HepG2 (cell line): ENCODE measurements at regions not wholly inside any gene's neighbourhood (a gene's known extent, or its start where the extent isn't known, plus 50 kb on each side); places are given as distances from the start of the nearest gene placed in this dataset.

ENCODE experiments used
- ATAC-seq: fragments of 200-7000 bp; cut with Tn5 transposase; 3 replicates; pipeline ENCODE4 v1.9.1; 2020; ENCODE audit warnings: mild to moderate bottlenecking, moderate library complexity
- BruUV-seq: library from RNA; stranded (reverse); fragments of 400-500 nt; replicated peaks from 2 replicates; lab custom pipeline; 2021; lab: Mats Ljungman, UMichigan
- CTCF ChIA-PET: fragments of 300-600 bp; formaldehyde crosslinking; extraction: SDS; loops from one replicate; lab custom pipeline; 2021; ENCODE audit warnings: low total read pairs, inconsistent platforms, low intra/inter-chr PET ratio; lab: Yijun Ruan, JAX
- POLR2A ChIA-PET: fragments of 350-600 bp; sonication (Branson Sonifier 250); formaldehyde crosslinking; loops from one replicate; lab custom pipeline; 2020; ENCODE audit warnings: antibody characterized with exemption, inconsistent platforms; lab: Yijun Ruan, JAX
- DNase-seq: peaks from one replicate; pipeline ENCODE4 v3.0.0-alpha.2; 2015; ENCODE audit warnings: low spot score
- FAIRE-seq: peaks from 3 replicates; lab custom pipeline; 2011; peaks lifted over from hg19 to GRCh38; lab: Jason Lieb, UNC
- H2AFZ ChIP-seq: one replicate; pipeline ENCODE4 v1.6.1; 2011; ENCODE audit warnings: low read length, inconsistent platforms
- H3K27ac ChIP-seq: fragments of 300-600 bp; 3 replicates; pipeline ENCODE4 v1.8.0; 2011; ENCODE audit warnings: mixed run types, mild to moderate bottlenecking, mixed read lengths, low read length, inconsistent platforms; ENCODE audit not compliant: insufficient read depth; ENCODE audit errors: extremely low read length
- H3K27me3 ChIP-seq, 2 experiments: fragments of 200-600 bp in 1 of 2; 2 replicates in 1 of 2; 3 replicates in 1 of 2; pipeline versions ENCODE4 v1.6.0 to v1.8.0; 2011; ENCODE audit warnings: low read length in 2 of 2, mild to moderate bottlenecking in 2 of 2, moderate library complexity in 2 of 2, inconsistent platforms in 1 of 2; ENCODE audit not compliant: insufficient read depth in 2 of 2, control insufficient read depth in 1 of 2
- H3K36me3 ChIP-seq, 2 experiments: fragments of 200-600 bp in 1 of 2; replicated peaks in 1 of 2; 2 replicates in 1 of 2; 3 replicates in 1 of 2; pipeline versions ENCODE4 v1.5.1 to v1.8.0; 2011; ENCODE audit warnings: low read length in 2 of 2, inconsistent platforms in 1 of 2; ENCODE audit not compliant: insufficient read depth in 2 of 2, control insufficient read depth in 1 of 2
- H3K4me1 ChIP-seq: 2 replicates; pipeline ENCODE4 v1.5.1; 2012; ENCODE audit warnings: low read length, inconsistent platforms; ENCODE audit not compliant: insufficient read depth
- H3K4me2 ChIP-seq: 2 replicates; pipeline ENCODE4 v1.6.0; 2011; ENCODE audit warnings: low read depth, low read length, inconsistent platforms
- H3K4me3 ChIP-seq, 3 experiments: fragments of 200-600 bp in 1 of 3; sonication (generic), shearing (Covaris generic) in 1 of 3; replicated peaks in 1 of 3; 2 replicates each; pipeline ENCODE4 v1.5.1; 2011 to 2016; ENCODE audit warnings: low read length in 3 of 3, inconsistent platforms in 2 of 3, low read depth in 2 of 3, mild to moderate bottlenecking in 2 of 3, control low read depth in 1 of 3, mixed read lengths in 1 of 3; ENCODE audit not compliant: insufficient read depth in 1 of 3
- H3K79me2 ChIP-seq: one replicate; pipeline ENCODE4 v1.6.1; 2011; ENCODE audit warnings: low read length, inconsistent platforms; ENCODE audit not compliant: insufficient read depth
- H3K9ac ChIP-seq: 2 replicates; pipeline ENCODE4 v1.6.0; 2011; ENCODE audit warnings: mild to moderate bottlenecking, low read depth, low read length, inconsistent platforms; ENCODE audit not compliant: insufficient read depth
- H3K9me3 ChIP-seq: 2 replicates; pipeline ENCODE4 v1.5.1; 2012; ENCODE audit warnings: mild to moderate bottlenecking, low read length
- H4K20me1 ChIP-seq: 2 replicates; pipeline ENCODE4 v1.6.0; 2011; ENCODE audit warnings: inconsistent platforms, mild to moderate bottlenecking, low read length, moderate library complexity; ENCODE audit not compliant: insufficient read depth
- CBX1 ChIP-seq: IDR thresholded peaks from one replicate; pipeline ENCODE4 v1.6.1; 2016; ENCODE audit warnings: antibody characterized with exemption, low read depth
- CEBPB ChIP-seq: IDR thresholded peaks from 2 replicates; pipeline ENCODE4 v1.6.1; 2011; ENCODE audit warnings: low read depth, low read length, improper control_type of control experiment, borderline replicate concordance
- CEBPG ChIP-seq: IDR thresholded peaks from 2 replicates; pipeline ENCODE4 v1.6.1; 2016
- MNT ChIP-seq: fragments of 450-650 bp; IDR thresholded peaks from 2 replicates; pipeline ENCODE4 v1.6.1; 2016
- ONECUT2 ChIP-seq: sonication (generic); formaldehyde crosslinking; IDR thresholded peaks from 2 replicates; pipeline ENCODE4 v1.4.0; 2020; ENCODE audit warnings: missing genetic modification reagents
- PREB ChIP-seq: sonication (generic); formaldehyde crosslinking; IDR thresholded peaks from 2 replicates; pipeline ENCODE4 v1.4.0; 2020; ENCODE audit warnings: missing genetic modification reagents
- RXRB ChIP-seq: IDR thresholded peaks from 2 replicates; pipeline ENCODE4 v1.6.1; 2016; ENCODE audit warnings: borderline replicate concordance, missing genetic modification reagents, missing compliant biosample characterization
- TFDP1 ChIP-seq: IDR thresholded peaks from 2 replicates; pipeline ENCODE4 v1.6.1; 2016; ENCODE audit warnings: missing compliant biosample characterization, missing genetic modification reagents, borderline replicate concordance
- ZBTB7B ChIP-seq: sonication (generic); formaldehyde crosslinking; IDR thresholded peaks from 2 replicates; pipeline ENCODE4 v1.4.0; 2020; ENCODE audit warnings: missing genetic modification reagents
- ZGPAT ChIP-seq: IDR thresholded peaks from 2 replicates; pipeline ENCODE4 v1.6.1; 2016; ENCODE audit warnings: mild to moderate bottlenecking
- ZNF160 ChIP-seq: sonication (generic); formaldehyde crosslinking; IDR thresholded peaks from 2 replicates; pipeline ENCODE4 v1.8.0; 2022; ENCODE audit warnings: mild to moderate bottlenecking, inconsistent platforms, missing genetic modification reagents
- ZNF263 ChIP-seq: sonication (generic); formaldehyde crosslinking; IDR thresholded peaks from 2 replicates; pipeline ENCODE4 v1.4.0; 2020; ENCODE audit warnings: missing genetic modification reagents
- ZNF33B ChIP-seq: sonication (generic); formaldehyde crosslinking; IDR thresholded peaks from 2 replicates; pipeline ENCODE4 v1.5.1; 2020; ENCODE audit warnings: mild to moderate bottlenecking, missing genetic modification reagents
- ZNF580 ChIP-seq: IDR thresholded peaks from 2 replicates; pipeline ENCODE4 v1.6.1; 2016; ENCODE audit warnings: low read depth, borderline replicate concordance
- ZNF607 ChIP-seq: sonication (generic); formaldehyde crosslinking; IDR thresholded peaks from 2 replicates; pipeline ENCODE4 v1.5.1; 2020; ENCODE audit warnings: missing genetic modification reagents, mild to moderate bottlenecking, borderline replicate concordance
- WGBS: methylation state at CpG from one replicate; pipeline ENCODE4 v1.1.6; 2017; ENCODE audit warnings: low lambda C conversion rate; 5-methylcytosine and 5-hydroxymethylcytosine counted together
- in situ Hi-C: cut with HindIII; loops from 2 replicates; pipeline ENCODE4 v1.10.0; 2017; ENCODE audit warnings: low pct_unique_long_range_greater_than_20kb; ENCODE audit not compliant: extremely low pct_ligation_motif_present
- intact Hi-C: fragments of 100-400 bp; cut with micrococcal nuclease; formaldehyde crosslinking; loops from one replicate; pipeline ENCODE4 v1.10.0; 2022; ENCODE audit not compliant: unreplicated experiment

GRCh38 chr2:139122711-139123158 lies 342.5 kb upstream of the NXPH2 start:
- TF ChIP-seq CEBPB (peak; percentile 91), CBX1 (no peak), CEBPG (CRISPR knock-in tag) (peak; percentile 69)
- Histone ChIP-seq H3K79me2 (no peaks in the 10 kb centered on the region), H3K4me3 (no peak overlapping the region), H4K20me1 (no peaks in the 10 kb centered on the region), H3K4me1 (no peaks in the 10 kb centered on the region), H3K27me3 (no peaks in the 10 kb centered on the region), H3K4me2 (no peak overlapping the region), H3K36me3 (no peaks in the 10 kb centered on the region), H3K9me3 (peaks cover 6% of the 10 kb centered on the region; the same call in 1 of the 2 replicates), H3K27ac (no peak overlapping the region), H3K9ac (no peak overlapping the region), H2AFZ (no peak overlapping the region)
- DNase-seq: no peak
- no TSS peak for BruUV-seq
- ChIA-PET POLR2A (no interaction called here), CTCF (no interaction called here)
- WGBS: 21% methylated on average over 7 of the region's 7 CpGs
- FAIRE-seq: no peak
- in situ Hi-C loops (no loop called here), intact Hi-C loops (no loop called here)
- ATAC-seq: no peak

GRCh38 chr2:139099721-139100120 lies 319.5 kb upstream of the NXPH2 start:
- Histone ChIP-seq H3K4me2 (no peak overlapping the region), H3K9me3 (no peaks in the 10 kb centered on the region), H4K20me1 (no peaks in the 10 kb centered on the region), H3K9ac (no peak overlapping the region), H3K27ac (no peak overlapping the region), H3K4me1 (no peaks in the 10 kb centered on the region), H3K36me3 (no peaks in the 10 kb centered on the region), H3K4me3 (no peak overlapping the region), H3K27me3 (no peaks in the 10 kb centered on the region), H3K79me2 (no peaks in the 10 kb centered on the region), H2AFZ (no peak overlapping the region)
- BruUV-seq: no TSS peak
- POLR2A ChIA-PET: no interaction called here
- intact Hi-C loops (no loop called here), in situ Hi-C loops (no loop called here)
- CTCF ChIA-PET: no interaction called here
- no peak for FAIRE-seq
- WGBS: 0% methylated on average over 1 of the region's 1 CpG
- ATAC-seq: no peak
- no peak for DNase-seq
- TF ChIP-seq ZNF160 (CRISPR knock-in tag) (no peak), ONECUT2 (no peak), RXRB (CRISPR knock-in tag) (no peak), ZGPAT (CRISPR knock-in tag) (no peak), PREB (CRISPR knock-in tag) (no peak), ZNF33B (no peak), ZNF607 (no peak), ZNF580 (CRISPR knock-in tag) (no peak), ZNF263 (CRISPR knock-in tag) (no peak), ZBTB7B (CRISPR knock-in tag) (no peak), MNT (no peak), TFDP1 (CRISPR knock-in tag) (no peak)
